ENCODE measurements at regions not wholly inside any gene's neighbourhood (a gene's known extent, or its start where the extent isn't known, plus 50 kb on each side); places are given as distances from the start of the nearest gene placed in this dataset.

GRCh38 chr14:53306911-53307310 is 153.8 kb upstream of the DDHD1 start:
- peaks cover 2 to 10% of the 10 kb centered on the region in 2 donors for H3K9me3 Mint-ChIP-seq
- peaks cover 17% of the 10 kb centered on the region for H3K4me1 Mint-ChIP-seq (ENCODE audit: low read depth)
- no peak overlapping the region for H3K27ac Mint-ChIP-seq
- DNase-seq (no peak), ATAC-seq (replicated peaks in 1 of 2) (no peak)
- peaks cover 6% of the 10 kb centered on the region for H3K27me3 Mint-ChIP-seq (ENCODE audit: low read depth)
- peaks cover 0 to 8% of the 10 kb centered on the region in 2 donors for H3K36me3 Mint-ChIP-seq (ENCODE audit: insufficient read depth in 2 of 2)
- no peak overlapping the region for H3K4me3 Mint-ChIP-seq

DNA sequence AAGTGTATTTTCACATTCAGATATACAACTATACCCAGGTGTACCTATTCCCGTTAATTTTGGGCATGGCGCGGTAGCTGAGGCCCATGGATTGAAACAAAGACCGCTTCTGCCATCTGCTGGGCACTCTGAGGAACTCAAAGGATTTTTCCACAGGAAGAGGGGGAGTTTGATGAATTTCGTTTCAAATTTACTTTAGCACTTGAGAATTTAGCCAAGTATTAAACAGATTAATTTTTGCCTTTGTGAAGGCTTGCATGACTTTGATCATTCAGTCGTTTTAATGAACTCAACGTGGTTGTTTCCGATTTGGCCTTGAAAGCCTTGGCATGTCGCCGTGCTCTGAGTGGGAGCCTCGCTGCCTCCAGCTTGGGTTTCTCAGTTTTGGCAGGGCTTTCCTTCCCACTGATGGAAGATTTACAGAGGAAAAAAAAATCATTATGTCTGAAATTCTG is 153.2 kb upstream of the DDHD1 start:
- peak; percentile 49 to 58 for ATAC-seq (replicated peaks in 1 of 2)
- Mint-ChIP-seq H3K36me3 (ENCODE audit: insufficient read depth in 2 of 2) (peaks cover 0 to 7% of the 10 kb centered on the region in 2 donors), H3K27me3 (ENCODE audit: low read depth) (peaks cover 6% of the 10 kb centered on the region), H3K4me3 (peak overlapping the region; percentile 73 to 76), H3K27ac (no peak overlapping the region), H3K9me3 (peaks cover 2 to 7% of the 10 kb centered on the region in 2 donors), H3K4me1 (ENCODE audit: low read depth) (peaks cover 17% of the 10 kb centered on the region)
- DNase-seq: peak; percentile 46 to 47

DNA sequence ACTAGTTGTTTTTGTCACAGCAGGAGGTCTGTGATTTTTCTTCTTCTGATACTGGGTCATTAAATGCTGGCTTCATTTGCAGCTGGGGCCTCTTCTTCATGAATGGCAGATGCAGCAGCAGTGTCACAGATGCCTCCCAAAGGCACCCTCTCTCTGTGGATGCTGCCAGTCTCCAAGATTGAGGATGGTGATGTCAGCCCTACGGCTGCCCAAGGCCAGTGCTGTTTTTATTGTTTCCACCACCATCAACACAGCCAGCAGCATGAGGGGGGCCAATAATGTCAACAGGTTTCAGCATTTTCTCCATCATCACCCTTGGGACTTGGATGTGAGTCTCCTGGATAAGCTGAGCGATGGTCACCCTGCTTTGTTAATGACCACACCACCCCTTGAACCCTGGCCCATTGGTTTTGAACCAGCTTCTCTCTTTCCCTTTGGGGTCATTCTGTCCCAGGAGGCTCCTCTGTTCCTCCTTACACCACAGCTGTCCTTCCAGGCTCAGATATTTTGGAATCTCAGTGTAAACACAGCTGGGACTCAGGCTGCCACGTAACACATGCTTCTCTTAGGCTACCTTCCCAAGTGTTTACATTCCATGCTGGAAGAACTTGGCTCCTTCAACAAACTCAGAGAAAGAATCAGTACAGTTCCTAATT is 151.7 kb upstream of the DDHD1 start:
- Mint-ChIP-seq H3K4me3 (no peak overlapping the region), H3K4me1 (ENCODE audit: low read depth) (peaks cover 11% of the 10 kb centered on the region), H3K36me3 (ENCODE audit: insufficient read depth in 2 of 2) (peaks cover 0 to 3% of the 10 kb centered on the region in 2 donors), H3K27ac (no peak overlapping the region), H3K9me3 (peaks cover 2% of the 10 kb centered on the region in 2 donors), H3K27me3 (ENCODE audit: low read depth) (peaks cover 6% of the 10 kb centered on the region)
- ATAC-seq (replicated peaks in 1 of 2) (no peak), DNase-seq (no peak)

DNA sequence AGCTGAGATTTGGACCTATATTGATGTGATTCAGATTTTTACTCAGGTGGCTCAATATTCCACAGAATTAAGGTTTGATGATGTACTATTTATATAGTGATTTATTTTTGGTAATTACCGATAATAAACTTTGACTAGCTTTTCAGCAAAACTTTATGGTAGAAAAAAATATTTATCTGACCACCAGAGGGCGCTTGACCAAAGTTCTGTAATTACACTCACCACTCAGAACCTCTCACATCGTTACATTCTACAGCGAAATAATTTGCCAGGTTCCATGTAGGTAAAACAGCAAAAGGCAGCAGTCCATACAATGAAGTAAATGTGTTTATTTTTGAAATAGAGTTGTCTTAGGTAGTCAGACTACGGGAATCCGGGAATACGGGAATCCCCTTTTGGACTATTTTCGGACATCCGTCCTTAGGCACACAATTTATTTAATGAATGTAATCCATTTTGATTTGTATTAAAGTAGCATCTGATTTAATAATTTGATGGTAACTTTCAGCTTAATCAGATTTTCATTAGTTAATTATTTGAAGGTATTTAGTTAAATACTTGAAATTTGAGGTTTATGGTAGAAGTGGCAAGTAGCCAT is 143.0 kb upstream of the DDHD1 start:
- Mint-ChIP-seq H3K4me1 (ENCODE audit: low read depth) (no peaks in the 10 kb centered on the region), H3K36me3 (ENCODE audit: insufficient read depth in 2 of 2) (no peaks in the 10 kb centered on the region), H3K4me3 (no peak overlapping the region), H3K9me3 (no peaks in the 10 kb centered on the region), H3K27me3 (ENCODE audit: low read depth) (no peaks in the 10 kb centered on the region), H3K27ac (no peak overlapping the region)
- ATAC-seq (replicated peaks in 1 of 2) (peak in 1 of 2 donors; percentile 26), DNase-seq (peak; percentile 12 to 28)

DNA sequence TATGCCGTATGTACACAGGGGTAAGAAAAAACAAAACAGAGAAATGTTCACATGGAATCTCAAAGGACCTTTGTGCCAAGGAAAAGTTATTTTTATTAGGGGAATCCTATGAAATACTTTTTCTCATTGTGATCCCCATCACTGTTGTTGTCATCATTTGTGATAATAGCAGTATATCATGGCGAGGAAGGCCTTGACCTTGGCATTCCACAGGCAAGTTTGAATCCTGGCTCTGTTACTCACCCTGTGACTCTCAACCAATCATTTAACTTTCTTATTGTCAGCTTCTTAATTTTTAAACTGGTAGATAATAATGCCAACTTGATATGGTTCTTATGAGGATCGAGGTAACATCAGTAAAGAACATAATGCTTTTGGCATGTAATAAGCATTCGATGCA is 142.2 kb upstream of the DDHD1 start:
- H3K9me3 Mint-ChIP-seq: no peaks in the 10 kb centered on the region

GRCh38 chr14:53286301-53286700 is 133.2 kb upstream of the DDHD1 start:
- no peaks in the 10 kb centered on the region for H3K36me3 Mint-ChIP-seq (ENCODE audit: insufficient read depth in 2 of 2)
- H3K27me3 Mint-ChIP-seq (ENCODE audit: low read depth): no peaks in the 10 kb centered on the region
- H3K27ac Mint-ChIP-seq: no peak overlapping the region
- ATAC-seq (replicated peaks in 1 of 2) (no peak), DNase-seq (no peak)
- H3K9me3 Mint-ChIP-seq: peaks cover 0 to 3% of the 10 kb centered on the region in 2 donors
- H3K4me3 Mint-ChIP-seq: no peak overlapping the region
- no peaks in the 10 kb centered on the region for H3K4me1 Mint-ChIP-seq (ENCODE audit: low read depth)

More for the DNA sequence above, 142.2 kb upstream of the DDHD1 start:
- ATAC-seq (replicated peaks in 1 of 2) (no peak), DNase-seq (no peak)
- Mint-ChIP-seq H3K27ac (no peak overlapping the region), H3K4me3 (no peak overlapping the region), H3K36me3 (ENCODE audit: insufficient read depth in 2 of 2) (no peaks in the 10 kb centered on the region), H3K4me1 (ENCODE audit: low read depth) (no peaks in the 10 kb centered on the region), H3K27me3 (ENCODE audit: low read depth) (no peaks in the 10 kb centered on the region)

DNA sequence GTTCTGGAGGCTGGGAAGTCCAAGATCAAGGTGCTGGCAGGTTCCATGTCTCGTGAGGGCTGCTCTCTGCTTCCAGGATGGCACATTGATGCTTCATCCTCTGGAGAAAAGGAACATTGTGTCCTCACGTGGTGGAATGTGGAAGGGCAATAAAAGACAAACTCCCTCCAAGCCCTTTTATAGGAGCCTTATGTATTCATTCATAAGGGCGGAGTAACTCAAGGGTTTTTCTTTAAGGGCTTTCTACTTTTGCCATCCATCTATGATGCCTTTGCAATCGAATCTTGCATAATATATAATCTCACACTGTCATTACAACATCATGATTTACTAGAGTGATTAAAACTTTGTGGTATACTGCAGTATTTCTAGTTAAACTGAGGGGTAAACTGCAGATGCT is 132.7 kb upstream of the DDHD1 start:
- no peaks in the 10 kb centered on the region for H3K4me1 Mint-ChIP-seq (ENCODE audit: low read depth)
- no peaks in the 10 kb centered on the region for H3K36me3 Mint-ChIP-seq (ENCODE audit: insufficient read depth in 2 of 2)
- no peaks in the 10 kb centered on the region for H3K27me3 Mint-ChIP-seq (ENCODE audit: low read depth)
- H3K27ac Mint-ChIP-seq: no peak overlapping the region
- no peak overlapping the region for H3K4me3 Mint-ChIP-seq
- no peak for ATAC-seq (replicated peaks in 1 of 2)
- peaks cover under 1 to 3% of the 10 kb centered on the region in 2 donors for H3K9me3 Mint-ChIP-seq
- DNase-seq: no peak

GRCh38 chr14:53285064-53285463 is 131.9 kb upstream of the DDHD1 start:
- Mint-ChIP-seq H3K27ac (no peak overlapping the region), H3K4me3 (no peak overlapping the region), H3K9me3 (peaks cover 3 to 5% of the 10 kb centered on the region in 2 donors), H3K4me1 (ENCODE audit: low read depth) (no peaks in the 10 kb centered on the region), H3K36me3 (ENCODE audit: insufficient read depth in 2 of 2) (peaks cover 0 to under 1% of the 10 kb centered on the region in 2 donors), H3K27me3 (ENCODE audit: low read depth) (no peaks in the 10 kb centered on the region)
- DNase-seq: no peak
- ATAC-seq (replicated peaks in 1 of 2): no peak

GRCh38 chr14:53278602-53279506 is 125.7 kb upstream of the DDHD1 start:
- peaks cover 7 to 13% of the 10 kb centered on the region in 2 donors for H3K9me3 Mint-ChIP-seq
- ATAC-seq (replicated peaks in 1 of 2) (no peak), DNase-seq (no peak)
- H3K4me3 Mint-ChIP-seq: no peak overlapping the region
- H3K36me3 Mint-ChIP-seq (ENCODE audit: insufficient read depth in 2 of 2): peaks cover 5% of the 10 kb centered on the region in 2 donors
- H3K4me1 Mint-ChIP-seq (ENCODE audit: low read depth): no peaks in the 10 kb centered on the region
- no peak overlapping the region for H3K27ac Mint-ChIP-seq
- H3K27me3 Mint-ChIP-seq (ENCODE audit: low read depth): no peaks in the 10 kb centered on the region

GRCh38 chr14:53273671-53274072 is 120.5 kb upstream of the DDHD1 start:
- no peaks in the 10 kb centered on the region for H3K4me1 Mint-ChIP-seq (ENCODE audit: low read depth)

DNA sequence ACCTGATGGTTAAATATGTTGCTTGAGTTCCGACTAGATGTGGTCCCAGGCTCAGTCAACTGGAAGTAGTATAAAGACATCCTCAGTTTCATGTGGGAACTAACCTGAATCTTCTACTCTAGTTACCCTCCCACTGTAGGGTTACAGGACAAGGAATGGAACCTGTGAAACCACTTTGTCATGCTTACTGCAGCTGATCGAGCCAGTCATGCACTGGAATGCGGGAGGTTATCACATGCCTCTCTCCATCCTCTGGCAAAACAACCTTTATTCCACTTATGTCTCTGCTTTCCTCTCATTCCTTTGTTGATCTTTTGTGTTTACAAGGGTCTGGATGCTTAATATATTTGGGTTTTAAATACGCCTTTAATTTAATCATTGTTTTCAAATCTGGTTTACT is 111.9 kb upstream of the DDHD1 start:
- Mint-ChIP-seq H3K9me3 (peaks cover 9 to 10% of the 10 kb centered on the region in 2 donors), H3K4me1 (ENCODE audit: low read depth) (no peaks in the 10 kb centered on the region), H3K27ac (no peak overlapping the region), H3K27me3 (ENCODE audit: low read depth) (no peaks in the 10 kb centered on the region), H3K4me3 (no peak overlapping the region), H3K36me3 (ENCODE audit: insufficient read depth in 2 of 2) (peaks cover 9 to 10% of the 10 kb centered on the region in 2 donors)
- ATAC-seq (replicated peaks in 1 of 2) (no peak), DNase-seq (no peak)

More at GRCh38 chr14:53273671-53274072, 120.5 kb upstream of the DDHD1 start:
- Mint-ChIP-seq H3K4me3 (no peak overlapping the region), H3K27me3 (ENCODE audit: low read depth) (no peaks in the 10 kb centered on the region), H3K27ac (no peak overlapping the region), H3K36me3 (ENCODE audit: insufficient read depth in 2 of 2) (peaks cover 2 to 5% of the 10 kb centered on the region in 2 donors), H3K9me3 (peaks cover 0 to 2% of the 10 kb centered on the region in 2 donors)
- no peak for DNase-seq
- ATAC-seq (replicated peaks in 1 of 2): no peak

DNA sequence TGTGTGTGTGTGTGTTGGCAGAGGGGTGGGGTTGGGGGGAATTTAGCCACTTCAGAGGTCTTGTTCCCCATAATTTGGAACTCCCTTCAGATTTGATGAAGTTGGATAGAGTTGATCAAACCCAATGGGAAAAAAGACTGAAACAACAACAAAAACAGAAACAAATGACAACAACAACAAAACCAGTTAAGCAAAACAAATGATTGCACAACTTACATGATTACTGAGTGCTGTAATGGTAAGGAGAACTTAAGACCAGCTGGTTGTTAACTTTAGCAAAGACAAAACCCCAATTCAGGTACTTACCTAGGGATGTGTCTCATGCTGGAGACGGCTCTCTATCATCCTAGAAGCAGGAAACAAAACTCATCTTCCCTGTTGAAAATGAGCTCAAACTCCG is 107.8 kb upstream of the DDHD1 start:
- H3K36me3 Mint-ChIP-seq (ENCODE audit: insufficient read depth in 2 of 2): peaks cover 6 to 7% of the 10 kb centered on the region in 2 donors
- H3K4me3 Mint-ChIP-seq: no peak overlapping the region
- no peak for DNase-seq
- peak overlapping the region; percentile 39 for H3K27ac Mint-ChIP-seq
- H3K27me3 Mint-ChIP-seq (ENCODE audit: low read depth): no peaks in the 10 kb centered on the region
- H3K4me1 Mint-ChIP-seq (ENCODE audit: low read depth): no peaks in the 10 kb centered on the region
- H3K9me3 Mint-ChIP-seq: peaks cover 10 to 11% of the 10 kb centered on the region in 2 donors
- ATAC-seq (replicated peaks in 1 of 2): no peak

GRCh38 chr14:53260286-53260685 is 107.2 kb upstream of the DDHD1 start:
- ATAC-seq (replicated peaks in 1 of 2) (no peak), DNase-seq (no peak)
- Mint-ChIP-seq H3K27me3 (ENCODE audit: low read depth) (no peaks in the 10 kb centered on the region), H3K27ac (no peak overlapping the region), H3K4me3 (no peak overlapping the region), H3K36me3 (ENCODE audit: insufficient read depth in 2 of 2) (peaks cover 6 to 9% of the 10 kb centered on the region in 2 donors), H3K4me1 (ENCODE audit: low read depth) (no peaks in the 10 kb centered on the region), H3K9me3 (peaks cover 10 to 12% of the 10 kb centered on the region in 2 donors)
